ENCODE measurements at regions not wholly inside any gene's neighbourhood (a gene's known extent, or its start where the extent isn't known, plus 50 kb on each side); places are given as distances from the start of the nearest gene placed in this dataset.
A peak's percentile ranks its signal among the peaks of the same experiment; 100 is the strongest.

GRCh38 chrY:8151561-8151960 is 1185.7 kb upstream of the TSPY4 start:
- H3K4me3 ChIP-seq (ENCODE audit: low read depth, low read length), result no peak overlapping the region
- TF ChIP-seq CTCF (conservative IDR thresholded peaks at IDR 0.05; ENCODE audit: low read depth, low read length), result no peak
- peak; percentile 10 for DNase-seq (ENCODE audit: low read depth)

GRCh38 chrY:8128578-8128977 is 1208.7 kb upstream of the TSPY4 start:
- no peak overlapping the region for H3K4me3 ChIP-seq (ENCODE audit: low read depth, low read length)
- no peak for DNase-seq (ENCODE audit: low read depth)
- no peak for TF ChIP-seq CTCF (conservative IDR thresholded peaks at IDR 0.05; ENCODE audit: low read depth, low read length)

- DNase-seq (ENCODE audit: low read depth), result peak; percentile 33
These were observed 1211.2 kb upstream of the TSPY4 start for GRCh38 chrY:8125907-8126571.

GRCh38 chrY:8121825-8122224 is 1210.3 kb upstream of the AMELY start:
- DNase-seq (ENCODE audit: low read depth), result no peak
- no peak for TF ChIP-seq CTCF (conservative IDR thresholded peaks at IDR 0.05; ENCODE audit: low read depth, low read length)
- no peak overlapping the region for H3K4me3 ChIP-seq (ENCODE audit: low read depth, low read length)

More at GRCh38 chrY:8125907-8126571, 1211.2 kb upstream of the TSPY4 start:
- H3K4me3 ChIP-seq (ENCODE audit: low read depth, low read length), result peak overlapping the region; percentile 61
- TF ChIP-seq CTCF (conservative IDR thresholded peaks at IDR 0.05; ENCODE audit: low read depth, low read length), result no peak

GRCh38 chrY:8094429-8094828 is 1182.9 kb upstream of the AMELY start:
- TF ChIP-seq CTCF (conservative IDR thresholded peaks at IDR 0.05; ENCODE audit: low read depth, low read length), result no peak
- no peak for DNase-seq (ENCODE audit: low read depth)
- H3K4me3 ChIP-seq (ENCODE audit: low read depth, low read length), result no peak overlapping the region

- H3K4me3 ChIP-seq (ENCODE audit: low read depth, low read length), result no peak overlapping the region
- no peak for TF ChIP-seq CTCF (conservative IDR thresholded peaks at IDR 0.05; ENCODE audit: low read depth, low read length)
- DNase-seq (ENCODE audit: low read depth), result no peak
These were observed 1181.4 kb upstream of the AMELY start for GRCh38 chrY:8092926-8093325.

- peak; percentile 19 for DNase-seq (ENCODE audit: low read depth)
- TF ChIP-seq CTCF (conservative IDR thresholded peaks at IDR 0.05; ENCODE audit: low read depth, low read length), result no peak
- H3K4me3 ChIP-seq (ENCODE audit: low read depth, low read length), result no peak overlapping the region
These were observed 1174.4 kb upstream of the AMELY start for GRCh38 chrY:8085925-8086324.

Measured in epithelial cell of proximal tubule (primary cell).